HG03066 (cell line): ENCODE measurements at regions not wholly inside any gene's neighbourhood (a gene's known extent, or its start where the extent isn't known, plus 50 kb on each side); places are given as distances from the start of the nearest gene placed in this dataset.
"Not testable (repeated sequence)": the region's sequence is repeated elsewhere in the genome, so short reads cannot be mapped to it uniquely, and the experiment has no call there.

Source experiments
- ATAC-seq: cut with Tn5 transposase; IDR thresholded peaks from one replicate; pipeline ENCODE4 v1.9.1; 2021; ENCODE audit warnings: low read depth; ENCODE audit not compliant: unreplicated experiment

- ATAC-seq, result no peak
Measured at GRCh38 chr10:61195211-61195610, 251.2 kb upstream of the RHOBTB1 start.

GRCh38 chr10:61192589-61192988 is 248.6 kb upstream of the RHOBTB1 start:
- not testable (repeated sequence) for ATAC-seq

- no peak for ATAC-seq
Measured at GRCh38 chr10:61192042-61192441, 248.1 kb upstream of the RHOBTB1 start.

- no peak for ATAC-seq
Measured at GRCh38 chr10:61189912-61190311, 245.9 kb upstream of the RHOBTB1 start.

GRCh38 chr10:61188691-61189090 is 244.7 kb upstream of the RHOBTB1 start:
- no peak for ATAC-seq

GRCh38 chr10:61188101-61188500 is 244.1 kb upstream of the RHOBTB1 start:
- ATAC-seq, result no peak

- ATAC-seq, result no peak
Measured at GRCh38 chr10:61187601-61188000, 243.6 kb upstream of the RHOBTB1 start.

GRCh38 chr10:61186408-61186807 is 242.4 kb upstream of the RHOBTB1 start:
- ATAC-seq, result no peak

- ATAC-seq, result no peak
Measured at GRCh38 chr10:61184429-61184828, 240.4 kb upstream of the RHOBTB1 start.

- no peak for ATAC-seq
Measured at GRCh38 chr10:61183967-61184366, 240.0 kb upstream of the RHOBTB1 start.

GRCh38 chr10:61181832-61182231 is 237.8 kb upstream of the RHOBTB1 start:
- no peak for ATAC-seq

- no peak for ATAC-seq
Measured at GRCh38 chr10:61179771-61180170, 235.8 kb upstream of the RHOBTB1 start.

GRCh38 chr10:61176424-61176823 is 232.4 kb upstream of the RHOBTB1 start:
- ATAC-seq, result no peak

GRCh38 chr10:61175316-61175715 is 231.3 kb upstream of the RHOBTB1 start:
- no peak for ATAC-seq

- ATAC-seq, result no peak
Measured at GRCh38 chr10:61173450-61173849, 229.5 kb upstream of the RHOBTB1 start.

GRCh38 chr10:61172182-61172926 is 228.4 kb upstream of the RHOBTB1 start:
- no peak for ATAC-seq

- ATAC-seq, result no peak
Measured at GRCh38 chr10:61170594-61170993, 226.6 kb upstream of the RHOBTB1 start.

GRCh38 chr10:61169294-61169693 is 225.3 kb upstream of the RHOBTB1 start:
- ATAC-seq, result no peak

- ATAC-seq, result no peak
Measured at GRCh38 chr10:61166489-61166888, 222.5 kb upstream of the RHOBTB1 start.

GRCh38 chr10:61166065-61166464 is 222.1 kb upstream of the RHOBTB1 start:
- no peak for ATAC-seq

- no peak for ATAC-seq
Measured at GRCh38 chr10:61164458-61165160, 220.6 kb upstream of the RHOBTB1 start.

GRCh38 chr10:61163403-61163802 is 219.4 kb upstream of the RHOBTB1 start:
- ATAC-seq, result no peak
